ENCODE measurements at regions not wholly inside any gene's neighbourhood (a gene's known extent, or its start where the extent isn't known, plus 50 kb on each side); places are given as distances from the start of the nearest gene placed in this dataset.
"Not testable (repeated sequence)": the region's sequence is repeated elsewhere in the genome, so short reads cannot be mapped to it uniquely, and the experiment has no call there.

DNA sequence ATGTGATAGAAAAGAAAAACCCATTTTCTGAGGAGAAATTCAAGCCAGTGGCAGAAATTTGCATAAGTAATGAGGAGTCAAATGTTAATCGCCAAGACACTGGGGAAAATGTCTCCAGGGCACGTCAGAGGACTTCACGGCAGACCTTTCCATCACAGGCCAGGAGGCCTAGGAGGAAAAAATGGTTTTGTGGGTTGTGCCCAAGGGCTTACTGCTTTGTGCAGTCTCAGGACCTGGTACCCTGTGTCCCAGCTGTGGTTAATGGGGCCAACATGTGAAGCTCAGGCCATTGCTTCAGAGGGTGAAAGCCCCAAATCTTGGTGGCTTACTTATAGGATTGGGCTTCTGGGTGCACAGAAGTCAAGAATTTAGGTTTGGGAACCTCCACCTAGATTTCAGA lies 54.8 kb upstream of the ADAMTS2 start:
- Mint-ChIP-seq H3K27me3 (peaks cover 4% of the 10 kb centered on the region), H3K4me1 (ENCODE audit: low read depth) (no peaks in the 10 kb centered on the region), H3K36me3 (ENCODE audit: low read depth) (no peaks in the 10 kb centered on the region), H3K4me3 (no peak overlapping the region), H3K27ac (no peak overlapping the region), H3K9me3 (peaks cover 33% of the 10 kb centered on the region)
- no peak for DNase-seq

DNA sequence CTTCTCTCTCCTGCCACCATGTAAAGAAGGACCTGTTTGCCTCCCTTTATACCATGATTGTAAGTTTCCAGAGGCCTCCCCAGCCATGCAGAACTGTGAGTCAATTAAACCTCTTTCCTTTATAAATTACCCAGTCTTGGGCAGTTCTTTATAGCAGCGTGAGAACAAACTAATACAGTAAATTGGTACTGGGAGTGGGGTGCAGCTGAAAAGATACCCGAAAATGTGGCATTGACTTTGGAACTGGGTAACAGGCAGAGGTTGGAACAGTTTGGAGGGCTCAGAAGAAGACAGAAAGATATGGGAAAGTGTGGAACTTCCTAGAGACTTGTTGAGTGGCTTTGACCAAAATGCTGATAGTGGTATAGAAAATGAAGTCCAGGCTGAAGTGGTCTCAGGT lies 54.1 kb upstream of the ADAMTS2 start:
- not testable (repeated sequence) for H3K4me1 Mint-ChIP-seq (ENCODE audit: low read depth); H3K27ac Mint-ChIP-seq; H3K4me3 Mint-ChIP-seq; DNase-seq; H3K36me3 Mint-ChIP-seq (ENCODE audit: low read depth); H3K27me3 Mint-ChIP-seq
- peaks cover 33% of the 10 kb centered on the region for H3K9me3 Mint-ChIP-seq

DNA sequence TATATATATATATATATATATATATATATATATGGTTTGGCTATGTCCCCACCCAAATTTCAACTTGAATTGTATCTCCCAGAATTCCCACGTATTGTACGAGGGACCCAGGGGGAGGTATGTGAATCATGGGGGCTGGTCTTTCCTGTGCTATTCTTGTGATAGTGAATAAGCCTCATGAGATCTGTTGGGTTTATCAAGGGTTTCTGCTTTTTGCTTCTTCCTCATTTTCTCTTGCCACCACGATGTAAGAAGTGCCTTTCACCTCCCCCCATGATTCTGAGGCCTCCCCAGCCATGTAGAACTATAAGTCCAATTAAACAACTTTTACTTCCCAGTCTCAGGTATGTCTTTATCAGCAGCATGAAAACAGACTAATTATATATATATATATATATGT lies 52.3 kb upstream of the ADAMTS2 start:
- no peak for DNase-seq
- Mint-ChIP-seq H3K4me1 (ENCODE audit: low read depth) (no peaks in the 10 kb centered on the region), H3K27ac (no peak overlapping the region), H3K27me3 (peaks cover 13% of the 10 kb centered on the region), H3K9me3 (peaks cover 42% of the 10 kb centered on the region), H3K4me3 (no peak overlapping the region), H3K36me3 (ENCODE audit: low read depth) (no peaks in the 10 kb centered on the region)

All from activated T-cell treated with anti-CD3 and anti-CD28 coated beads, Interleukin-2, amount 50 U/mL, for 24 hours (primary cell).